ENCODE measurements at regions not wholly inside any gene's neighbourhood (a gene's known extent, or its start where the extent isn't known, plus 50 kb on each side); places are given as distances from the start of the nearest gene placed in this dataset.
A peak's percentile ranks its signal among the peaks of the same experiment; 100 is the strongest.

GRCh38 chr10:123240250-123240649 lies 86.0 kb downstream of the BUB3 start:
- Histone ChIP-seq H3K9ac (ENCODE audit: low read depth, low read length) (no peak overlapping the region), H2AFZ (ENCODE audit: low read depth, low read length) (no peak overlapping the region), H3K36me3 (ENCODE audit: insufficient read depth, low read length) (no peaks in the 10 kb centered on the region), H3K4me2 (ENCODE audit: insufficient read depth, low read length) (no peak overlapping the region), H3K4me1 (ENCODE audit: insufficient read depth, low read length) (peaks cover 26% of the 10 kb centered on the region), H3K79me2 (ENCODE audit: insufficient read depth, low read length) (no peaks in the 10 kb centered on the region), H3K27me3 (ENCODE audit: insufficient read depth, low read length, poor library complexity) (no peaks in the 10 kb centered on the region), H3K27ac (ENCODE audit: low read length) (no peak overlapping the region), H3K9me3 (ENCODE audit: insufficient read depth, low read length, severe bottlenecking) (peaks cover 7% of the 10 kb centered on the region), H3K4me3 (ENCODE audit: low read depth in 1 of 2, low read length in 2 of 2) (no peak overlapping the region), H4K20me1 (ENCODE audit: insufficient read depth, low read length) (no peaks in the 10 kb centered on the region)
- ATAC-seq (ENCODE audit: insufficient read depth, low read depth) (no peak), DNase-seq (no peak)
- TF ChIP-seq EZH2 (IDR thresholded peaks at IDR 0.05; ENCODE audit: borderline replicate concordance, low read depth, low read length, severe bottlenecking) (no peak), CTCF (IDR thresholded peaks at IDR 0.05; ENCODE audit: borderline replicate concordance, extremely low read depth, low read length, poor library complexity, severe bottlenecking) (no peak)

DNA sequence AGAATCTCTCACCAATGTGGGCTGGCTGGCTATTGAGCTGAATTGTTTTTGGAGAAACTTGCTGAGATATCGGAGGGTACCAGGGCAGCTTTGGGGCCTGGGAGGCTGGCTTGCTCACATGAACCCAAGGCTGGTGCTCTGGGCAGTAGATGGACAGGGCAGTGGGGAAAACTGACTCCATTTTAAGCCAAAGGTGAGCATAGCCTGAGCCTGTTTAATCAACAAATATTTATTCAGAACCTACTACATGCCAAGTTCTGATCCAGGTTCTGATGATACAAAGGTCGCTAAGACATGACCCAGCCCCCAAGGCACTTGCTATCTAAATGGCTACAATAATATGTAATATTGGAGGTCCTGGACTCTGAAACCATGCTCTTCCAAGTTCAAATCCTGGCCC lies 86.6 kb downstream of the BUB3 start:
- no peak for DNase-seq
- no peak overlapping the region for H3K9ac ChIP-seq (ENCODE audit: low read depth, low read length)
- ATAC-seq (ENCODE audit: insufficient read depth, low read depth): no peak
- H3K27ac ChIP-seq (ENCODE audit: low read length): peak overlapping the region; percentile 74
- no peak for TF ChIP-seq EZH2 (IDR thresholded peaks at IDR 0.05; ENCODE audit: borderline replicate concordance, low read depth, low read length, severe bottlenecking)
- no peak for TF ChIP-seq CTCF (IDR thresholded peaks at IDR 0.05; ENCODE audit: borderline replicate concordance, extremely low read depth, low read length, poor library complexity, severe bottlenecking)
- H2AFZ ChIP-seq (ENCODE audit: low read depth, low read length): peak overlapping the region; percentile 32; the same call in 1 of the 2 replicates
- peak overlapping the region; percentile 41; the same call in 1 of the 2 replicates for H3K4me2 ChIP-seq (ENCODE audit: insufficient read depth, low read length)
- H3K79me2 ChIP-seq (ENCODE audit: insufficient read depth, low read length): no peaks in the 10 kb centered on the region
- H3K4me3 ChIP-seq (ENCODE audit: low read depth in 1 of 2, low read length in 2 of 2): no peak overlapping the region
- no peaks in the 10 kb centered on the region for H3K36me3 ChIP-seq (ENCODE audit: insufficient read depth, low read length)
- peaks cover 26% of the 10 kb centered on the region for H3K4me1 ChIP-seq (ENCODE audit: insufficient read depth, low read length)
- no peaks in the 10 kb centered on the region for H4K20me1 ChIP-seq (ENCODE audit: insufficient read depth, low read length)
- H3K27me3 ChIP-seq (ENCODE audit: insufficient read depth, low read length, poor library complexity): no peaks in the 10 kb centered on the region
- peaks cover 2% of the 10 kb centered on the region for H3K9me3 ChIP-seq (ENCODE audit: insufficient read depth, low read length, severe bottlenecking)

DNA sequence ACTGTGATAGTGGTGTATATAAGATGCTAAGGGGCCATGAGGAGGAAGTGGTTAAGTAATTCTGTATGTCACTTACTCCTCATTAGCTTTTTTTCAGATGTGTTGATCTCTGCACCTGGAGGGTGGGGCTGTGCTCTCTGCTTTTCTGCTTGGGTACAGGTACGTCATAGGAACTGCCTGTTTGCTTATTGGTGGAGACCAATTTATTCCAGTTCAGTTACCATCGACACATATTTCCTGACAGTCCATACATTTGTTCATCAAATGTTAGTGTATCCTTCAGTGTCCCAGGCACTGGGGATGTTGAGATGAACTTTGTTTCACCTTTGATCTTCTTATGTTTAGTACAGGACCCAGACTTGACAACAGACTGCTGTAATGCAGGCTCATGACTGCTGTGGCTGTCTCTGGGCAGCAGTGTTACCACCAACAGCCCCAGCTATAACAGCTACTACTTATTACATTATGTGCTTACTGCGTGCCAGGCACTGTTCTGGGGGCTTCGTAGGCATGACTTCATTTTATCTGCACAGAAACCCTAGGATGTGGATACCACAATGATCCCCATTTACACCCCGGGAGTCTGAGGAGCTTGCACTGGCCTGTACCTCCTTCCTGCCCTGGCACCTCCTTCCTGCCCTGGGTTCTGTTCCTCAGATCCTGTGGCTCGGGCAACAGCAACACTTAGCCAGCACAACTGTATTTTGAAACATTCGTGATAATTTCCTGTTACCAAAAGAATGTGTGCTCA lies 87.4 kb downstream of the BUB3 start:
- Histone ChIP-seq H3K79me2 (ENCODE audit: insufficient read depth, low read length) (no peaks in the 10 kb centered on the region), H3K4me3 (ENCODE audit: low read depth in 1 of 2, low read length in 2 of 2) (peak overlapping the region in 1 of 2 experiments; percentile 3; a peak in 1 of 4 replicates), H3K27me3 (ENCODE audit: insufficient read depth, low read length, poor library complexity) (no peaks in the 10 kb centered on the region), H3K4me1 (ENCODE audit: insufficient read depth, low read length) (peaks cover 26% of the 10 kb centered on the region), H4K20me1 (ENCODE audit: insufficient read depth, low read length) (no peaks in the 10 kb centered on the region), H3K27ac (ENCODE audit: low read length) (peak overlapping the region; percentile 74), H2AFZ (ENCODE audit: low read depth, low read length) (peak overlapping the region; percentile 47), H3K4me2 (ENCODE audit: insufficient read depth, low read length) (peak overlapping the region; percentile 41), H3K9me3 (ENCODE audit: insufficient read depth, low read length, severe bottlenecking) (no peaks in the 10 kb centered on the region), H3K9ac (ENCODE audit: low read depth, low read length) (peak overlapping the region; percentile 20; the same call in 1 of the 2 replicates), H3K36me3 (ENCODE audit: insufficient read depth, low read length) (no peaks in the 10 kb centered on the region)
- ATAC-seq (ENCODE audit: insufficient read depth, low read depth): peak; percentile 83
- peak; percentile 58 for DNase-seq
- TF ChIP-seq EZH2 (IDR thresholded peaks at IDR 0.05; ENCODE audit: borderline replicate concordance, low read depth, low read length, severe bottlenecking): no peak
- no peak for TF ChIP-seq CTCF (IDR thresholded peaks at IDR 0.05; ENCODE audit: borderline replicate concordance, extremely low read depth, low read length, poor library complexity, severe bottlenecking)

Data from DND-41 (cell line).